C1 segment of cervical spinal cord (tissue), 14 donors: ENCODE measurements at regions not wholly inside any gene's neighbourhood (a gene's known extent, or its start where the extent isn't known, plus 50 kb on each side); places are given as distances from the start of the nearest gene placed in this dataset.

Experiments
- DNase-seq, 14 donors: peaks; one replicate each; lab custom pipeline; 2025; lab: John Stamatoyannopoulos, UW

DNA sequence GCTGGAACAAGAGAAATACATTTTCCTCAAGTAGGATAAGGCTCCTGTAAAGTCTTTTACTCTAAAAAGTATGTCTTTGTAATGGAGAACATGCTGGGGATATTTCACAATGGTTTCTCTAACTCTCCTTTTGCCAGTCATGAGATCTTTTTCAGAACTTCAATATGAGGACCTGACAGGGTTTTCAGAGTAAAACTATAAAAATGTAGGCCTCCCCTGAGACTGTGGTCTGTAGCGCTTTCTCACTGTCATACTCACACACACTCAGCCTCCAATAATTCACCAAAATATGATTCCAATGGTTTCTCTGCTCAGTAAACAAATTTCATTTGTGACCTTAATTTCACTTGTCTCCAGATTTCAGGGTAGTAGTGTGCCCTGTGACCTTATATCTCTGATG is 440.1 kb upstream of the PTBP2 start:
- no peak for DNase-seq

GRCh38 chr1:96290033-96290432 is 431.6 kb upstream of the PTBP2 start:
- no peak for DNase-seq

GRCh38 chr1:96290801-96291200 is 430.8 kb upstream of the PTBP2 start:
- no peak for DNase-seq

- no peak for DNase-seq
Measured at GRCh38 chr1:96291468-96291867, 430.1 kb upstream of the PTBP2 start.

GRCh38 chr1:96292141-96292540 is 429.4 kb upstream of the PTBP2 start:
- DNase-seq = no peak

- DNase-seq = no peak
Measured at GRCh38 chr1:96296991-96297390, 424.6 kb upstream of the PTBP2 start.

DNA sequence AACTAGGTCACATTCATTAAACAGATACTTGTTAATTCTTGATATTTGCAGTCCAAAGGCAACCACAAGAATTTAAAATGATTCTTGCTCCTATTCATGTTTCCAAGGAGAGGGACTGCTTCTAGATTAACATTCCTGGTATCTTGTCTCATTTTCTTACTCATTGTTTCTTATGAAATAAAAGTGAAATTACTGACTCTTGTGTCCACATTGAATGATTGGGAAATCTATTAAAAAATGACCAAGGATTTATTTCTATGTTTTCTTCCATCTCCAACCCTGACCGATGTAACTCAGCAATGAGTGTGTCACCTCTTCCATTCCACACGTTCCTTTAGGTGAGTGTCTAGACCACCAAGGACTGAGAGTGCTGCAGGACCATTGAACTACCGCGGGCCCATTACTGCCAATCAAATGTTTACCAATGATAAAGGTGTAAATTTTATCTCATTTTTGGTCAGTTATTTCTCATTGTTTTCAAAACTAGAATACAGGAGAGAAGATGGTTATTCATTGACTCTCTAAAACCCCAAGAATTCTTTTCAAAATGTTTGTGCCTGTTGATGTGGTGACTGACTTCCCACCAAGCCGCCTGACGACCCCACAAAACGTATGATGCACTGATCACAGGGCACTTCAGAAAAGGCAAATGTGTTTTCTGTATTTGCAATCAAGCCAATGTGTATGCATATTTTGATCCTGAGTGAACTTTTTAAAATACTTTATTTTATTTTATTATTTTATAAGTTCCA is 414.6 kb upstream of the PTBP2 start:
- no peak for DNase-seq

DNA sequence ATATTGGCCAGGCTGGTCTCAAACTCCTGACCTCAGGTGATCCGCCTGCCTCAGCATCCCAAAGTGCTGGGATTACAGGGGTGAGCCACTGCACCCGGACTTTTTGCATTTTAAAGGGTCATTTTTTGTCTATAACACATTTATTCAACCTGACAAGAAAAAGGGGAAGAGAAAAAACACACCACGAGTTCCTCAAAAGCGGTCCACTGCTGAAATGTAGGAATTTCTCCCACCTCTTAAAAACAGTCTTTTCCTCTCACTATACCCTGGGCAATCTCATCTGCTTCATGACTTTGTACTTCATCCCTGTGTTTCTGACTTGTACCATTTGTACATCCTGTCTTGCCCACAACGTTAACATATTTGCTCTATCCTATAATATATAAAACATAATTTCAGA is 413.3 kb upstream of the PTBP2 start:
- DNase-seq = no peak

GRCh38 chr1:96309783-96310182 is 411.8 kb upstream of the PTBP2 start:
- no peak for DNase-seq

DNA sequence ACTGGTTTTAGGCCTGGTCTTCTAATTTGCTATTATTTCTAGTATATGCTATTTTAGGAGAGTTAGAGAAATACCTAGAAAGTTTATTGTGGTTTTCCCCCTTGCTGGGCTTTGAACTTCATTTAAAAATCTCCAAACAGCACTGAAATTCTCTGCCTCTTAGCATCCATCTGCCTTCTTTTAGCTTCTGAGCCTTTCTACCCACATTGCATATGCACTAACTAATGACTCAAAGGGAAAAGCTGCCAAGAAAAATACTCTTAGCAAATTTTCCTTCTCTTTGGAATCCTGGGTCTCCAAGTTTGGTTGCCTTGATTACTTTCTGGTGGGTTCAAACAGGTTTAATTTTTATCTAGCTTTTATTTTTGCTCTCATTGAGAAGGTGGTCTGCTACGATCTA is 408.4 kb upstream of the PTBP2 start:
- DNase-seq = no peak

- no peak for DNase-seq
Measured at GRCh38 chr1:96329121-96329520, 392.5 kb upstream of the PTBP2 start.

DNA sequence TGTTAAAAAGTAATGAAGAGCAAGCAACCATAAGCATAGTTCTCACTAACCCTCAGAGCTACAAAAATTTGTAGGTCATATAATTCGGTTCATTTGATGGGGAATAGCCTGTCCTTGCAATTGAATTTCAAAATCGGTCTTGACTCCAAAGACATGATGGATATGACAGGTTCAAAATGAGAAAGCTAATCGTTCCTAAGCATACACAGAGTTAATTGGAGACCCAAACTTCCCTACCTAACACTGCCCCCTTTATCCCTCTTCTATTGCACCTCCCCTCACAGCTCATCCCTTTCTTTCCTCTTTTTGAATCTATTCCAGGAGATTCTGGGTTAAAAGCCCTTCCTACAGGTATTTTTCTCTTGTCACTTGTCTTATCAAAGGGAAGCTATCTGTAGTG is 390.0 kb upstream of the PTBP2 start:
- no peak for DNase-seq

GRCh38 chr1:96333522-96334235 is 387.9 kb upstream of the PTBP2 start:
- no peak for DNase-seq

DNA sequence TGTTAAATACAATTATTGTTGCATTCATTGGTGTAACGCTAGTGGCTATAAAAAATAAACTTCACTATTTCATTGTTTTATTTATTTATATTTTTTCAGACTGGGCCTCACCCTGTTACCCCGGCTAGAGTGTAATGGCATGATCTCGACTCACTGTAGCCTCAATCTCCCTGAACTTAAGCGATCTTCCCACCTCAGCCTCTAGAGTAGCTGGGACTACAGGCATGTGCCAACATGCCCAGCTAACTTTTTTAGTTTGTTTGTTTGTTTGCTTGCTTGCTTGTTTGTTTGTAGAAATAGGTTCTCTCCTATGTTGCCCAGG is 387.4 kb upstream of the PTBP2 start:
- no peak for DNase-seq

GRCh38 chr1:96338622-96339021 is 383.0 kb upstream of the PTBP2 start:
- DNase-seq = no peak

GRCh38 chr1:96340686-96341085 is 380.9 kb upstream of the PTBP2 start:
- DNase-seq = no peak

GRCh38 chr1:96346719-96347118 is 374.9 kb upstream of the PTBP2 start:
- DNase-seq = no peak

GRCh38 chr1:96349896-96350295 is 371.7 kb upstream of the PTBP2 start:
- DNase-seq = no peak

DNA sequence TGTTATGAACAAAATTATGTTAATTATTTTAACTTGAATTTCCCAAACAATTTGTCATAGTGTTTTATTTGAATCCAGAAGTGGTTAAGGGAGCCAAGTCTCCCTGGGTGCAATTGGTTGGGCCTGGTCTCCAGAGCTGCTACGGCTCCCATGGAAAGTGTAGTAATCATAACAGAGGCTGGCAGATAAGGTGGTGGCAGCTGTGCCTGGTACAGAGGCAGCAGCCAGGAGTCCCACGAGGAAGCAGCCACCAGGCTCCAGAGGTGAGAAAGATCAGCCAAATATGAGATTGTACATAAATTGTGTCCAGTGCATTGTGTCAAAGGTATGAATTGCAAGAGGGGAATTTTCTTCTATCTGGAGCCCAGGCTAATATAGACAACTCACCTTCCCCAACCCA is 368.9 kb upstream of the PTBP2 start:
- no peak for DNase-seq

GRCh38 chr1:96355521-96355920 is 366.1 kb upstream of the PTBP2 start:
- DNase-seq = no peak

- no peak for DNase-seq
Measured at GRCh38 chr1:96355961-96356360, 365.6 kb upstream of the PTBP2 start.

- no peak for DNase-seq
Measured at GRCh38 chr1:96357141-96357765, 364.3 kb upstream of the PTBP2 start.

DNA sequence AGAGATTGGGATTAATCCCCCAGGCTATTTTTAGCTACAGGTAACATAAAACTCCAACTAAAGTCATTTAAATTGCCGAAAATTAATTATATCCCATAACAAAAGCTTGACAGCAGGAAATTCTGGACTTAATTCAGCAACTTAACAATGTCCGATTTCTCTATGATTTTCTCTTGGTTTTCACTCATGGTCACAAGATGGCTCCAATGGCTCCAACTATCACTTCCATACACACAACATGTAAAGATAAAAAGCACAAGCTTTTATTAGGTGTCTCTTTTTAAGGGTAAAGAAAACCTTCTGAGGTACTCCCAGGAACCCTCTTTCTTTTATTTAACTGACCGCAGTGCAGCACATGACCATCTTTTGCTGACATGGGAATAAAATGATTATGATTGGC is 363.5 kb upstream of the PTBP2 start:
- DNase-seq = no peak
